GM18858 (cell line): ENCODE measurements at regions not wholly inside any gene's neighbourhood (a gene's known extent, or its start where the extent isn't known, plus 50 kb on each side); places are given as distances from the start of the nearest gene placed in this dataset.

Source experiments
- ATAC-seq: cut with Tn5 transposase; IDR thresholded peaks from one replicate; pipeline ENCODE4 v1.9.1; 2021; ENCODE audit not compliant: unreplicated experiment

DNA sequence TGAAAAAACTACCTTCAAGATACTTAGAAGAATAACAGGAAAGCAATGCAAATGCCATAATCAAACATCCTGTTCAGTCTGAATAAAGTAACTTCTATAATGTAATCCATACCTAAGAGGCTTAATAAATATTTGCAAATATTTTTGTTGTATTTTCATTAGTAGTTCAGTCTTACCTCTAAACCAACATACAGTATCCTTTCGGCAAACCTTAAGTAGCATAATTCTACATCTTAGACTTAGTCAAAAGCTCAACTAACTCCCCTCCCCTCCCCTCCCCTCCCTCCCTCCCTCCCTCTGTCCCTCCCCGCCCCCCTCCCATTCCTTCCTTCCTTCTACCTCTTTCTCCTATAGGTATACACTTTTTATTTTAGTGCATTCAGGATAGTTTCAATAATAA lies 1373.2 kb downstream of the SUCLG1 start:
- ATAC-seq: no peak

DNA sequence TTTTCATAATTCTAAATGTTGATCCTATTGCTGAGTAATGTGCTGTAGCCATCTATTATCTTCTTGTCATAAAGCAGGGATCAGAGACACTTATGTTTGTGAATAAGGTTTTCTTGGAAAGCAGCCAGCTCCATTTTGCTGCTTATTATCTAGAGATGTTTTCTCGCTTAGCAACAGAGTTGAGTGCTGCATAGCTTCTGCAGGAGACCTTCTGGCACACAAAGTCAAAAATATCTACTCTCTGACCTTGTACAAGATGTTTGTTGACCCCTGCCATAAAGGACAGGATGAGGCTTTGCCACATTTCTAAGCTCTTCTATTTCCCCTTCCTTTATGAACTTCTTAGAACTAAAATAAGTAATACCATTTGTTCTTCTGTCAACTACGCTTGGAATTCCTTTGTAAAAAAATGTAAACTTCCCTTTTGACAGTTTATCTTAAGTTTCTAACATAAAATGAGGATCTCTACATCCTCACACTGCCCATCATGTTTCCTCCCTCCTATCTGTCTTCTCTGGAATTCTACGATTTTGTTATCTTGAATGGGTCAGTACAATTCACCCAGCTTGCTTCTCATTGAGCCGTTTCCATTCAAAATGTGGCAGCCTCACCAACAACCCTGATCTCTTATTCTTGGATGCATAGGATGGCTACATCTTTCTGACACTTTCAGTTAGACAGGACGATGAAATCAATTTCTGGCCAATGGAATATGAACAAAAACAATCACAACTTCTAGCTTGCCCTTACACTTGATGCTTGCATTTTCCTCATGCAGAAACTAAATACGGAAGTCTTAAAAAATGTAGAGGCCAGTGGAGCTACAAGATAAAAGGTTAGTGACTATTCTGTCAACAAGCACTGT lies 1377.0 kb downstream of the SUCLG1 start:
- ATAC-seq: no peak

DNA sequence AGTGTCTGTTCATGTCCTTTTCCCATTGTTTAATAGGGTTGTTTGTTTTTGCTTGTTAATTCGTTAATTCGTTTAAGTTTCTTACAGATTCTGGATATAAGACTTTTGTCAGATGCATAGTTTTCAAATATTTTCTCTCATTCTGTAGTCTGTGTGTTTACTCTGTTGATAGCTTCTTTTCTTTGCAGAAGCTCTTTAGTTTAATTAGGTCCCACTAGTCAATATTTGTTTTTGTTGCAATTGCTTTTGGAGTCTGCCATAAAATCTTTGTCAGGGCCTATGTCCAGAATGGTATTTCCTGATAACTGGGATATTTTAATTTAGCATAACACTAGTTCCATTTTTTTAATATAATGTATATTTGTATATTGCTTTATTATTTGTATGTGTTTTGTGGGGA lies 1380.1 kb downstream of the SUCLG1 start:
- ATAC-seq: no peak

DNA sequence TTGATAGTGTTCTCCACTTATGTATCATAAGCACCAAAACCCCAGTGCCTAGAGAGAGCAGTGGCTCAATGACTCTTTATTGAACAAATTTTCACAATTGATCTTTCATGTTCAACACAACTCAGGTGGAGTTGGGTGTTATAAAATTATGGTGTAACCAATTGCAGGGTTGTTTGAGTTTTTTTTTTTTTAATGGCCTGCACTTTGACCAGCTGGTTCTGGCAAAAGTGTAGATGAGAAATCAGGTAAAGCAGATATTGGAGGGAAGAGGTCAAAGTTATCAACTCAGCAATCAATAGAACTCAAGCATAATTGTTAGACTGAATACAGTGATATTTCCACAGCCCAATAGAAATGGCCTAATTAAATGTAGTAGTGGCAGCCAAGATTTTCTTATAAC lies 1386.3 kb downstream of the SUCLG1 start:
- ATAC-seq: no peak

DNA sequence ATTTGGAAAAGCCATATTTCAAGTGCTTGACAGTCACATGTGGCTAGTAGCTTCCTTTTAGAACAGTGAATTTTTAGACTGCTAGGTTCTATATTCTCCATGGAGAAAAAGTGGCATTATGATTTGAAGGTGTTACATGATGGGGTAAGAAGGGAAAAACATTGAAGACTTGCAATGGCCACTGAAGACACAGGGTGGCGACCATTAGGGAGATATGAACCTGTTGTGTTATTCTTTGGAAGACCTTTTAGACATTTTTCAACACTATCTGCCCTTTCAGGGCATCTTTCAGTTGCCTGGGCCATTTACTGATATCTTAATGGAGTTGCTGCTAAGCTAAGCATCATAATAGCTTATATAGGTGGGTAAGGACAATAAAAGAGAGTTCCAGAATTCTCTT lies 1387.2 kb downstream of the SUCLG1 start:
- no peak for ATAC-seq

DNA sequence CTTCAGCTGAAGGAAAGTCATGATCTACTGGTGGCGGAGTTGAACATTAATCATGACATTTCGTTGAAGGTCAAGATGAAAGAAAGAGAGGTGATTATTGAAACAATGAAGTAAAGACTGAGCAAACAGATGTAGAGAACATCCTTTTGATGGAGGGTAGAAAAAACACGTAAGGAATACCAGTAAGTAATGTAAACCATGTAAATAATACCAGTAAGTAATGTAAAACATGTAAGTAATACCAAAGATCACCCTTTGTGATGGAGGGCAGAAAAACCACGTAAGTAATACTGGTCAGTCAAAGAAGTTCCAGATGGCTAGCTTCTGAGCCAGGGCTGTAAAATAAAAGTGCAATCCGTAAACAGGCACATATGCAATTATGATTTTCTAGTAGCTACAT lies 1387.7 kb downstream of the SUCLG1 start:
- ATAC-seq: no peak

DNA sequence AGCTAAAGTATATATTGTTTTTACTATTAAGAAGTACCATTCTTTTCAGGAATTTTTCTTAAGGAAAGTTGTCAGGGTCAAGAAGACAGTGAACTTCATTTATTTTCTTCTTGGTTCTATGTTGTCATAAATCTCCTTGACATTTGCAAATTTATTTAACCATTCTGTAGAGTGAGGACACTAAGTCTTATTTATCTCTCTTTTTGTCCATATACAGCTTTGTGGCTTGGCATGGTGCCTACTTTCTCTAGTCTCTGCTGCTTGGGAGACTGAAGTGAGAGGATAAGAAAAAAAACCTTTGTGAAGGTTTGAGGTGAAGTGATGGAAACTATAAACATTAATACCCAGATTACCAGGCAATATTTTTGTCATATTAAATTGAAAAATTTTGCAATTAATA lies 1389.4 kb downstream of the SUCLG1 start:
- ATAC-seq: no peak

DNA sequence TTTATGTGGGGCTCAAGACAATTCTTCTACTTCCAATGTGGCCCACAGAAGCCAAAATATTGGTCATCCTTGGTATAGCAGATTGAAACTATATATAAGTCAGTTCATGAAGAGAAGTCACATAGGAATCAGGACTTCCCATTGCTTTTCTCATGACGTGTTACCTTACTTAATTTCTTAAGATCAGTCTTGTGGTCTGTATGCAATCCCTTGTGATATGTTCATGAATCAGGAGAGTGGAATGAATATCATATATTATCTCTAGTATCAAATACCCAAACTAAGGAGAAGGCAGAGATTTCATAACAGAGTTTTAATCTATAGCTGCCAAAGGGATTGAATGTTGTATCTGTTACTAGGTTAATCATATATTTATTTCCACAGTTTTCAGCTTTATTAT lies 1390.4 kb downstream of the SUCLG1 start:
- no peak for ATAC-seq

DNA sequence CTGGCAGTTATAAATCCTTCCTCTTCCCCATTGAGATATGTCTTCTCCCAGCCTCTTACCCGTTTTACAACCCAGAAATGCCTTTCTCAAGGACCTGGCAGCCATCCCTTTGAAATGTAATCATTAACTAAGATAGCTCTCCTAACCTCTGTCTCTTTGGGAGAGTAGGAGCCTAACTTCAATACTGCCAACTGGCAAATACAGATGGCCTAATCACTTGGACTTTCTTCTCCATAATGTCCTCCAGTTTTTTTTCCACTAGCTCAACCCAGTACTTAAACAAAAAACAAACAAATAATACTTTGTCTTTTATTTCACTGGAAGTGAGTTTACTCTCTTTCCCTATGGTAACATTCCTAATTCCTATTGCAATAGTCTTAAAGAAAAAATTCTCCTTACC lies 1391.1 kb downstream of the SUCLG1 start:
- no peak for ATAC-seq

DNA sequence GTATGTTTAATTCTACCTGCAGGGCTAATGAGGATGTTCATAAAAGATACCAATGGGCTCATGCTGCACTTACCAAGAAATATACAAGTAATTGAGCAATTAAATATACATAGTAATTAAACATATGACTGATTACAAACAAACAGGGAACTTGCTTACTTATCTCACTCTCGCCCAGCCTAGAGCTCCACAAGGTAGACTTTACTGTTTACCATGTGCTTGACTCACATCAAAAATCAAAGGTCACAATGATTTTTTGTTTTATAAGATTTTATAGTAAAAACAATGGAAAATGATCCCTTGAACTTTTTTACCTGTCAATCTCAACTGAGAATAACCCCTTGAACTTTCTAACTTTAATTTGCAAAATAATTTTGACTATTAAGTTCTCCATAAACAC lies 1395.1 kb downstream of the SUCLG1 start:
- no peak for ATAC-seq

DNA sequence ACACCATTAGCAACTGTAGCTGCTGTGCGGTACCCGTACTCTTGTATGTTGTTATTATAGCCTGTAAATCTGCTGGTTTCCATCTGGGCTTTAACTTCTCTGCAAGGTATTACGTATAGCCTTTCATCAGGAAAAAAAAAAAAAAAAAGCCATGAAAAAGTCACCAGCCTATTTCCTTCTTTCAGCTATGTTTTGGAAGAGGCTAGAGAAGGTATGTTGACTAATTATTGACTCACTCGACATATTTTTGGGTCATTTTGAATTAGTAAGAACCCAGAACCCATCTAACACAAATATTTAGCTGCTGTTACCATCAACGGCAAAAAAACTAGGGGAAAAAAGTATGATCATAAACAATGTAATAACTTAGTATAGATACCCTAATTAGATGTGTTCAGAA lies 1395.6 kb downstream of the SUCLG1 start:
- ATAC-seq: no peak

DNA sequence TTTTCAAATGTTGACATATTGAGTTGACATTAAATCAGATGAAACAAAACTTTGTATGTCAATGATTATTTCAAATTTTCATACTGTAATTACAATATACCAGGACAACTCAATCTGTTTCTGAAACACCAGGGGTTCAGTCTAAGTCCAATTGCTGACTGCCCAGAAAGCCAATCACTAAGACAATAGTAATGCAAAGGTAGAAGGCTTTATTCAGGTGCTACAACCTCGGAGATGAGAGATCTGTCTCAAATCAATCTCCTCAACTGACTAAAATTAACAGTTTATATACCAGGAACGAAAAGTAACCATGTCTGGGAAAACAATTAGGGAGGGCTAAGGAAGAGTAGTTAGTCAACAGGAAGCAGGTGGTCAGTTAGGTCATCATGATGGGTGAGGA lies 1400.4 kb downstream of the SUCLG1 start:
- ATAC-seq: no peak

DNA sequence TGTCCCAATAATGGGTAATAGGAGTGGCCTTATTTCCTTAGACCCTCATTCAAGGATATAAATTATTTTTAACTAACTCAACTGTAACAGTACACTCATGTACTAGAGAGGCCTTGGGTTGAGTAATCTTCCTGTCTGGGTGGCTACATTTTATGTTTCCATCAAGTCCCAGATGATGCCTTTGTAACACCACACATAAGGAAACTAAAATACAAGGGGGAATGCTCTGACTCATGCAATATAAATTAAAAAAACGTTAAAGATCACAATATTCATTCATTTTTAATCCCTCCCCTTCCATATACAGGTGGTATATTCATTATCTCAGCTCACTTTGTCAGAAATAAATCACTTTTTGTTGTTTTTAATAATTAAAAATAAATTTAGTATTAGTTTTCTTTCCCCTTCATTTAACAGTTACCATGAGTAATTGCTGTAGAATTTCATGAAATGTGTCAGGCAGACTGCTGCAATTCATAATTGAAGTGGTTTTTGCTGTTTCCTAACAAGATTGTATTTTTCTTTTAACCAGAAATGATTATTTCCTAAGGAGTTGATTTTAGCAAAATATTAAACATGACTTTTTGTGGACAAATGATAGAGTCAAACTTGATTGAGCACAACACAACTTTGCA lies 1403.6 kb downstream of the SUCLG1 start:
- no peak for ATAC-seq

DNA sequence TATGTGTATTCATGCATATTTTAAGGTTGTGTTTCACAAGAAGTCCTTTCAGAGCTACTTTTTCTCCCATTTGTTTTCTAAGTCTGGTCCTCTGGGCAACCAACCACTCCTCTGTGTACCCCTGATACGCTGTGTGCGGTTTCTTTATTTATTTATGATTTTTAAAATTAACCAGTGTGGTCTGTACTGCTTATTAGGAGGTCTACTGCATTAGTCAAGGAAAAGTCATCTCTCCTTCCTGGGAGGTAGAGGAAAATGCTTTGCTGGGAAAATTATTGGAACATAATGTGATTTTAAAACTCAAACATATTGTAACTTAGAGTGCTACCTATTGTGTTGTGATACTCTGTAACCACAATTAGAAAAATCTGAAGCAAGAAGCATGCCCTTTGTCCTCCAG lies 1404.3 kb downstream of the SUCLG1 start:
- no peak for ATAC-seq

DNA sequence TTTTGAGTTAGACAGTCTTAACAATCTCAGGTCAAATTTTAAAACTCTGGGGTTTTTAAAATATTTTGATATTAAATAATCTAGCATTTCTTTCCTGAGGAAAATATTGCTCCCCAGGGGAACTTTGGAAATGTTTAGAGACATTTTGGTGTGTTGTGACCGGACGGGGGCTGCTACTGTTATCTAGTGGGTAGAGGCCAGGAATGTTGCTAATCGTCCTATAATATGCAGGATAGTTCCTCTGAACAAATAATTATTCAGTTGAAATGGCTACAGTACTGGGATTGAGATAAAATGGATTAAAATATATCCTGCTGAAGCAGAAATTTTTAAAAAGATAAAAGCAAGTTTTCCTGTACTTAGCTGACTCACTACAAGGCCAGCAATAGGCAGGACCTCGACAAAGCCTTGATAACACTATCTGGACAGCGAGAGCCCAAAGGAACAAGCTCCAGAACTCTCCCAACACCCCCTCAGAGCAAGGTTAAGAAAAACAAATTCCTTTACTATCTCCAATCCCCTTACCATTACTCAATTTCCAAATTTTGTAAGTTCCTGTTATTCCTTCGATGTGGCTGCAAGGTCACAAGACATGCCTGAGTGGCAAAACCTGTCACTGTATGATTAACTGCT lies 1407.4 kb downstream of the SUCLG1 start:
- no peak for ATAC-seq

DNA sequence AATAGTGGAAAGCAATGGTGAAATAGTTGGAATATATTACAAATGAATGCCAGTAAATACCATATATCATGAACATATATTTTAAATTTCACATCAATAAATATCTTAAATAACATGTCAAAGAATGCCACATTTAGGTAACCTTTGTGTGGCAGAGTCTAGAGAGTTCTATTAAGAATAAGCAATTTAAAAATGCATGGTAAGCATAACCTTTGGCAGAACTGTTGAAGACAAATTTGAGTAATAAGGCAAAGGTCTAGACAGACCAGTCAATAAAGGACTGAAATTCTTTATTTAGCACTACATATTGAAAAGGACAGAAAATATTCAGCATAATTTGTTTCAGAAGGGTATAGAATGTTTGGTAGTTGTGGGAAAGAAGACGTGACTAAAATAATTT lies 1417.0 kb downstream of the SUCLG1 start:
- ATAC-seq: no peak

DNA sequence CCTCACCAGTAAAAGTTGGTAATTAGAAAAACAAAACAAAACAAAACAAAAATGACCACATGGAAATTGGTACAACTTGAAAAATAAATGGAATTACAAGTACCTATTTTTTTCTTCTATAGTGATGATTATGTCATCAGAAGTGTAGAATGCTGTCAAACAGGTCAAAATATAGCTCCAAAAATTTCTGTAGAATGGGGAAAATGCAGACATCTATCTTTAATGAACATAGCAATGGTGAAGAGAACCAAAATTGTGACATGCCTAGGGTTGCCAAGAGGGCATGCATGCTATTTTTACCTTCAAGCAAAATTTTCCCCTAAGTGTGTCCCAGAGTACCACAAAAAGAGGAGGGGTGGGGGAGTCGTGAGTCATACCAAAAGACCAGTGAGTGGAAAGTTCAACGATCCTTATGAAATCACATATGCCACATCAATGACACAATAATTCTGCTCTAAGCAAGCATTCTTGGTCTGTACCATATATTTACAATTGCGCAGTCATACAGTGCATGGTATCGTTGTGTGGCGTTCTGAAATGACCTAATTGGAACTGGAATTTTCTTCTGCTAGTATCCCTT lies 1436.4 kb downstream of the SUCLG1 start:
- no peak for ATAC-seq

DNA sequence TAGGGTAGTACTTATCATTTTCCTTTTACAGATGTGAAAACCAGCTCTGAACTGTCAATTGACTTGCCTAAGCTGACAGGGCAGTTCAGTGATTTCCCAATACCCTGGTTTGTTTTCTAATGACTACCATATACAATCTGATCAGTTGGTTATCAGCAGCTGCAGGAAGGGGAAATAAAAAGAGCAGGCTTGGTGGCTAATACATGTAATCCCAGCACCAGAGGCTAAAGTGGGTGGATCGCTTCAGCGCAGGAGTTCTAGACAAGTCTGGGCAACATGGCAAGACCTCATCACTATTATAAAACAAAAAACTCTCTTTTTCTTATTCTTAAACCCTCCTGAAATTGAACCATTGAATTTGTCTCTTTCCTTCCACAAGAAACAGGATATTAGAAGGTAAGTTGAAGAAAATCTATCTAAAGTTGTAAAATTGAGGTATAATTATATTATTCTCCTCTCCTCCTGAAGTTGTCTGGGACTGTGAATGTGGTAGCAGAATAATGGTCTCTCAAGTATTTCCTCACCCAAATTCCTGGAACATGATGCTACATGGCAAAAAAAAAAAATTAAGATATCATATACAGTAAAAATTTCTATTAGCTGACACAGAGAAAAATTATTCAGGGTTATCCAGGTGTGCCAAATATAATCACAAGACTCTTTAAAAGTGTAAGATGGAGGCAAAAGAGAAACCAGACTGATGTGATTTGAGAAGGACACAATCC lies 1441.6 kb downstream of the SUCLG1 start:
- no peak for ATAC-seq

DNA sequence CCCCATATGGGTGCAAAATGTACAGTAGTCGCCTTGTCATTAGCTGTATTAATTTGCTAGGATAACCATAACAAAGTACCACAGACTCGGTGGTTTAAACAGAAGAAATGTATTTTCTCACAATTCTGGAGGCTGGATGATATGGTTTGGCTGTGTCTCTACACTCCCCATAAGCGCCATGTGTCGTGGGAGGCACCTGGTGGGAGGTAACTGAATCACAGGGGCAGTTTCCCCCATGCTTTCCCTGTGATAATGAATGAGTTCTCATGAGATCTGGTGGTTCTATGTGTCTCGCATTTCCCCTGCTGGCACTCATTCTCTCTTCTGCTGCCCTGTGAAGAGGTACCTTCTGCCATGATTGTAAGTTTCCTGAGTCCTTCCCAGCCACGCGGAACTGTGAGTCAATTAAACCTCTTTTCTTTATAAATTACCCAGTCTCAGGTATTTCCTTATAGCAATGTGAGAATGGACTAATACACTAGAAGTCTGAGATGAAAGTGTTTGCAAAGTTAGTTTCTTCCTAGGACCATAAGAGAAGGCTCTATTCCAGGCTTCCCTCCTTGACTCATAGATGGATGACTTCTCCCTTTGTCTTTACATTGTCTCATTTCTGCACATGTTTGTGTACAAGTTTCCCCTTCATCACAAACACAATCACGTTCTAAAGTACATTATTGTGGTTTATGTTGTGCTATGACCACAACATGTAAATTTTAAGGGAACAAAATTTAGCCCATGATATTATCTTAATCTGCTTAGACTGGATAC lies 1442.6 kb downstream of the SUCLG1 start:
- ATAC-seq: no peak

DNA sequence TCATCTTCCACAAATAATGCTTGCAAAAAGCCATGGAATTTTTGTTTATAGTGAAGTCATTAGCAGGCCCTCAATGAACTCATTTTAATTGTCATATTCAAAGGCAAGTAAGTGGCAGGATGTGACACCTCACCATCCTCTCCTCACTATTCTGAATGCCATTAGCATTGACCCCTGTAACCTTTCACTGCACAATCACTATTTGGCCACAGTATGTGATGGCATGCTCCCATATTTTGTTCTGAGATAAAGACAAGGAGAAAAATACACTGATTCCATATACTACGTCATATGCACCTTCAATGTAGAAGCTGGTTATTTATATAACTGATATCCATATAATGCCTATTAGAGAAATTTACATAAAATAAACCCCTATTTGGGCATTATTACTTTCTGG lies 1443.2 kb downstream of the SUCLG1 start:
- ATAC-seq: no peak
